Neuronal stem cell (in vitro differentiated cells): ENCODE measurements at regions not wholly inside any gene's neighbourhood (a gene's known extent, or its start where the extent isn't known, plus 50 kb on each side); places are given as distances from the start of the nearest gene placed in this dataset.
A peak's percentile ranks its signal among the peaks of the same experiment; 100 is the strongest.

Experiments used
- DNase-seq: peaks from one replicate; pipeline ENCODE4 v3.0.0-alpha.2; 2013; ENCODE audit warnings: low spot score
- H2AFZ ChIP-seq: one replicate; pipeline ENCODE4 v1.6.1; 2013; ENCODE audit warnings: mild to moderate bottlenecking, low read length, inconsistent platforms
- H2AK5ac ChIP-seq: 2 replicates; pipeline ENCODE4 v1.6.1; 2013; ENCODE audit warnings: low read depth, mild to moderate bottlenecking, inconsistent platforms, low read length, moderate library complexity, mixed read lengths
- H2BK120ac ChIP-seq: 2 replicates; pipeline ENCODE4 v1.6.1; 2013; ENCODE audit warnings: low read depth, mild to moderate bottlenecking, inconsistent platforms, low read length, moderate library complexity, mixed read lengths
- H2BK12ac ChIP-seq: one replicate; pipeline ENCODE4 v1.6.1; 2013; ENCODE audit warnings: low read length, inconsistent platforms
- H2BK15ac ChIP-seq: 2 replicates; pipeline ENCODE4 v1.6.1; 2013; ENCODE audit warnings: mild to moderate bottlenecking, low read length, inconsistent platforms, mixed read lengths
- H2BK5ac ChIP-seq: one replicate; pipeline ENCODE4 v1.6.1; 2013; ENCODE audit warnings: inconsistent platforms, mild to moderate bottlenecking, low read length, moderate library complexity
- H3K14ac ChIP-seq: one replicate; pipeline ENCODE4 v1.6.1; 2013; ENCODE audit warnings: low read length, inconsistent platforms
- H3K18ac ChIP-seq: 2 replicates; pipeline ENCODE4 v1.6.1; 2013; ENCODE audit warnings: low read length, inconsistent platforms
- H3K23ac ChIP-seq: 2 replicates; pipeline ENCODE4 v1.6.1; 2013; ENCODE audit warnings: low read depth, mild to moderate bottlenecking, mixed read lengths, low read length, inconsistent platforms; ENCODE audit not compliant: poor library complexity
- H3K27ac ChIP-seq: replicated peaks from 3 replicates; pipeline ENCODE4 v1.5.1; 2013; ENCODE audit warnings: low read length, inconsistent platforms
- H3K27me3 ChIP-seq, 3 experiments: 2 replicates each; pipeline ENCODE4 v1.6.1; 2013; ENCODE audit warnings: low read length in 3 of 3, mild to moderate bottlenecking in 2 of 3, inconsistent platforms in 1 of 3, low read depth in 1 of 3, mixed read lengths in 1 of 3, moderate library complexity in 1 of 3; ENCODE audit not compliant: control insufficient read depth in 3 of 3, insufficient read depth in 3 of 3
- H3K36me3 ChIP-seq, 2 donors: replicated peaks in 1 of 2; 2 replicates each; pipeline ENCODE4 v1.6.1; 2013; ENCODE audit warnings: low read length in 2 of 2; ENCODE audit not compliant: control insufficient read depth in 2 of 2, insufficient read depth in 2 of 2
- H3K4ac ChIP-seq: 2 replicates; pipeline ENCODE4 v1.6.1; 2013; ENCODE audit warnings: inconsistent platforms, mild to moderate bottlenecking, low read length, moderate library complexity
- H3K4me1 ChIP-seq, 2 donors: 1 replicate in 1 of 2; 2 replicates in 1 of 2; pipeline ENCODE4 v1.6.1; 2013; ENCODE audit warnings: low read length in 2 of 2, low read depth in 1 of 2; ENCODE audit not compliant: control insufficient read depth in 2 of 2, insufficient read depth in 1 of 2
- H3K4me2 ChIP-seq: one replicate; pipeline ENCODE4 v1.6.1; 2013; ENCODE audit warnings: mild to moderate bottlenecking, low read length, inconsistent platforms; ENCODE audit not compliant: insufficient read depth, poor library complexity, severe bottlenecking
- H3K4me3 ChIP-seq, 2 donors: 2 replicates each; pipeline ENCODE4 v1.5.1; 2013; ENCODE audit warnings: low read length in 2 of 2, mild to moderate bottlenecking in 2 of 2, inconsistent platforms in 1 of 2, moderate library complexity in 1 of 2
- H3K79me1 ChIP-seq: one replicate; pipeline ENCODE4 v1.6.1; 2013; ENCODE audit warnings: low read depth, mild to moderate bottlenecking, inconsistent platforms, low read length, moderate library complexity
- H3K9ac ChIP-seq: one replicate; pipeline ENCODE4 v1.6.1; 2013; ENCODE audit warnings: mild to moderate bottlenecking, low read depth, low read length, inconsistent platforms; ENCODE audit not compliant: poor library complexity
- H3K9me3 ChIP-seq, 2 donors: replicated peaks in 1 of 2; 2 replicates each; pipeline versions ENCODE3 to v1.6.1; 2013; ENCODE audit warnings: low read length in 2 of 2, mild to moderate bottlenecking in 2 of 2, inconsistent platforms in 1 of 2, low read depth in 1 of 2, mixed read lengths in 1 of 2, moderate library complexity in 1 of 2; ENCODE audit not compliant: control insufficient read depth in 2 of 2, insufficient read depth in 1 of 2
- H4K8ac ChIP-seq: one replicate; pipeline ENCODE4 v1.6.1; 2013; ENCODE audit warnings: low read depth, mild to moderate bottlenecking, inconsistent platforms, low read length, moderate library complexity
- H4K91ac ChIP-seq: one replicate; pipeline ENCODE4 v1.6.1; 2013; ENCODE audit warnings: low read length, low read depth, mild to moderate bottlenecking, inconsistent platforms; ENCODE audit not compliant: poor library complexity
- WGBS, 2 donors: extraction: QIAGEN DNeasy Blood & Tissue Kit; methylation state at CpG; one replicate each; pipeline ENCODE4 v1.1.7; 2013; ENCODE audit warnings: missing lambda C conversion rate in 2 of 2, mixed read lengths in 1 of 2; ENCODE audit not compliant: insufficient read length in 2 of 2, insufficient replicate concordance in 1 of 2; ENCODE audit errors: extremely low coverage in 2 of 2; 5-methylcytosine and 5-hydroxymethylcytosine counted together

DNA sequence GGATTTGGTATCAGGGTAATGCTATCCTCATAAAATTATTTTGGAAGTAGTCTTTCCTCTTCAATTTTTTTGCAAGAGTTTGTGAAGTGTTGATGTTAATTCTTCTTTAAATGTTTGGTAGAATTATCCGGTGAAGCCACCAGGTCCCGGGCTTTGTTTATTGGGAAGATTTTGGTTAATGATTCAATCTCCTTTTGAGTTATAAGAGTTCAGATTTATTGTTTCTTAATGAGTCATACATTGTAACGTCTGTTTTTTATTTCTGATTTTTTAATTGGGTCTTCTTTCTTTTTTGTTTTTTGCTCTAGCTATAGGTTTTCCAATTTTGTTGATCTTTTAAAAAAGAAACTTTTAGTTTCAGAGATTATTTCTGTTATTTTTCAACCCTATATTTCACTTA, 412.3 kb downstream of the PDGFC start:
- H3K23ac ChIP-seq, result no peak overlapping the region
- no peak for DNase-seq
- H4K91ac ChIP-seq, result no peak overlapping the region
- H3K14ac ChIP-seq, result no peak overlapping the region
- no peak overlapping the region for H3K9ac ChIP-seq
- no peak overlapping the region for H2BK120ac ChIP-seq
- H2BK15ac ChIP-seq, result no peak overlapping the region
- H2AK5ac ChIP-seq, result no peak overlapping the region
- H3K27ac ChIP-seq, result no peak overlapping the region
- no peaks in the 10 kb centered on the region for H3K9me3 ChIP-seq
- no peaks in the 10 kb centered on the region for H3K36me3 ChIP-seq
- peaks cover 0 to 7% of the 10 kb centered on the region in 2 donors for H3K4me1 ChIP-seq
- no peaks in the 10 kb centered on the region for H3K79me1 ChIP-seq
- no CpG with 5 or more reads among the region's 3 CpGs for WGBS, 2 donors
- H3K18ac ChIP-seq, result no peak overlapping the region
- H4K8ac ChIP-seq, result no peak overlapping the region
- no peak overlapping the region for H3K4ac ChIP-seq
- H2BK12ac ChIP-seq, result no peak overlapping the region
- H3K4me3 ChIP-seq, result no peak overlapping the region
- H2AFZ ChIP-seq, result no peak overlapping the region
- no peaks in the 10 kb centered on the region for H3K27me3 ChIP-seq
- H3K4me2 ChIP-seq, result no peak overlapping the region
- H2BK5ac ChIP-seq, result no peak overlapping the region

DNA sequence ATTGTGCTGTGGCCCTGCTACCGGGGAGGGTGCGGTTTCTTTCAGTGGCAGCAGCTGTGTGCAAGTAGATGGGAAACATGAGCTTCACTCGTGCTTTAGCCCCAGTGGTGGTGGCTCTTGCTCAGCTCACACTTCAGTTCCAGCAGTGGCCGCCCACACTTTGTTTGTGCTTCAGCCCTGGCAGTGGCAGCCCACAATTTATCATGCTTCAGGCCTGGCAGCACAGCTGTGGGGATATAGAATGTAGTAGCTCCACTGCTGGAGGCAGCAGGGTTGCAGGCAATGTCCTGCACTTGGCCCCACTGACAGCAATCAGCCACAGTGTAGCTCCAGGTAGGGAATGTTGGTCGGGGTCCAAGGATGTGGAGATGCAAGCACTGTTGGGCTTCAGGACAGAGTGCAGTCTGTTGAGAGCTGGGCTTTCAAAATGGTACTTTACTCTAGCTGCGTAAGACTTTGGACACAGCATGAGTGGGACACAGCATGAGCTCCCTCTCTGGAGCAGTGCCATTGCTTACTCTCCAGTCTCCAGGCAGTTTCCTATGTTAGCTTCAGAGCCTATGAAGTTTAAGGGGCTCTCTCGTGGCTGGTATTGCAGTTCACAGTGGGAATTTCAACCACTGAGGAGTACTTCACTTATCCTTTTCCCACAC, 413.1 kb downstream of the PDGFC start:
- Histone ChIP-seq H2AK5ac (no peak overlapping the region), H2BK5ac (peak overlapping the region; percentile 59), H3K27me3 (no peaks in the 10 kb centered on the region), H3K79me1 (no peaks in the 10 kb centered on the region), H3K4ac (no peak overlapping the region), H3K4me3 (no peak overlapping the region), H2BK12ac (peak overlapping the region; percentile 60), H3K9me3 (no peaks in the 10 kb centered on the region), H3K36me3 (no peaks in the 10 kb centered on the region), H2BK120ac (no peak overlapping the region), H4K8ac (no peak overlapping the region), H3K27ac (no peak overlapping the region), H3K14ac (peak overlapping the region; percentile 32), H3K9ac (no peak overlapping the region), H2AFZ (peak overlapping the region; percentile 75), H3K4me2 (no peak overlapping the region), H3K23ac (no peak overlapping the region), H2BK15ac (peak overlapping the region; percentile 77), H3K18ac (peak overlapping the region; percentile 91), H4K91ac (no peak overlapping the region), H3K4me1 (peaks cover 0 to 7% of the 10 kb centered on the region in 2 donors)
- no peak for DNase-seq
- no CpG with 5 or more reads among the region's 7 CpGs for whole genome bisulfite sequencing, 2 donors

DNA sequence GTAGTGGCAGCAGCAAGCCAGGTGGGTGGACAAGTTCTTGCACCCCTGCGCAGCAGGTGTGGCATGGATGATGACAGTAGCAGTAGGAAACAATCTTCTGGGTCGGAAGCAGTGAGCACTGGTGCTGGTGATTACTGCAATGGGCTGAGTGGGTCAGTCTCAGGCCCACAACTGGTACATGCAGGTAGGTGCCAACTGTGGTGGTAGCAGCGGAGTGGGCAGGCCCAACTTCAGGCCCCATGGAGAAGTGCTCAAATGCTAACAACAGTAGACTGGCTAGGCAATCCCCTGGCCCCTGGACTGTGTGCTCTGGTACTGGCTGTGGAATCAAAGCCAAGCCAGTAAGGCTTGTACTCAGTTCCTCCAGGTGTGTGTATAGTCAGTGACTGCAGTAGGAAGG, 413.7 kb downstream of the PDGFC start:
- Histone ChIP-seq H4K91ac (no peak overlapping the region), H3K9me3 (no peaks in the 10 kb centered on the region), H3K36me3 (no peaks in the 10 kb centered on the region), H2AFZ (peak overlapping the region; percentile 75), H3K4me1 (peaks cover 0 to 7% of the 10 kb centered on the region in 2 donors), H3K4ac (no peak overlapping the region), H3K4me3 (no peak overlapping the region), H2AK5ac (peak overlapping the region; percentile 42), H3K79me1 (no peaks in the 10 kb centered on the region), H3K14ac (no peak overlapping the region), H4K8ac (no peak overlapping the region), H3K4me2 (no peak overlapping the region), H2BK12ac (peak overlapping the region; percentile 60), H3K9ac (peak overlapping the region; percentile 72), H2BK5ac (peak overlapping the region; percentile 59), H2BK120ac (peak overlapping the region; percentile 52), H3K23ac (no peak overlapping the region), H2BK15ac (peak overlapping the region; percentile 77), H3K27me3 (no peaks in the 10 kb centered on the region), H3K27ac (no peak overlapping the region), H3K18ac (peak overlapping the region; percentile 91)
- WGBS, 2 donors, result no CpG with 5 or more reads among the region's 3 CpGs
- DNase-seq, result no peak

DNA sequence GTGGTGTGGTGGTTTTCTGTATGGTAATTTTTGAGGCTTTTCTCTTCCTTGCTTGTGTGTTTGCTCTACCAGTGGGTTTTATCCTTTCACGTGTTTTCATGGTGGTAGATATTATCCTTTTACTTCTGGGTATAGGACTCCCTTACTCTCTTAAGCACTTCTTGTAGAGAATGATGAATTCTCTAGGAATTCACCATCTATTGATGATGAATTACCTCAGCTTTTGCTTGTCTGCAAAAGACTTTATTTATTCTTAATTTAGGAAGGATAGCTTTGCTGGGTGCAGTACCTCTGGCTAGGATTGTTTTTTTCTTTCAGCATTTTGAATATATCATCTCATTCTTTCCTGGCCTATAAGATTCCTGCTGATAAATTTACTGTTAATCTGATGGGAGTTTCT, 415.3 kb downstream of the PDGFC start:
- H3K14ac ChIP-seq, result no peak overlapping the region
- no peak overlapping the region for H2BK15ac ChIP-seq
- no peak overlapping the region for H3K4me3 ChIP-seq
- H3K4me1 ChIP-seq, result peaks cover 0 to 7% of the 10 kb centered on the region in 2 donors
- H3K9ac ChIP-seq, result no peak overlapping the region
- H3K4me2 ChIP-seq, result no peak overlapping the region
- no peak for DNase-seq
- H3K79me1 ChIP-seq, result no peaks in the 10 kb centered on the region
- no peak overlapping the region for H3K27ac ChIP-seq
- H3K4ac ChIP-seq, result no peak overlapping the region
- H3K27me3 ChIP-seq, result no peaks in the 10 kb centered on the region
- H4K91ac ChIP-seq, result no peak overlapping the region
- no peak overlapping the region for H2AK5ac ChIP-seq
- H3K23ac ChIP-seq, result no peak overlapping the region
- no CpG with 5 or more reads among the region's 1 CpG for WGBS, 2 donors
- no peak overlapping the region for H2BK12ac ChIP-seq
- no peaks in the 10 kb centered on the region for H3K36me3 ChIP-seq
- H2AFZ ChIP-seq, result no peak overlapping the region
- H3K18ac ChIP-seq, result no peak overlapping the region
- no peak overlapping the region for H4K8ac ChIP-seq
- no peak overlapping the region for H2BK120ac ChIP-seq
- no peaks in the 10 kb centered on the region for H3K9me3 ChIP-seq
- no peak overlapping the region for H2BK5ac ChIP-seq
